Bronchial epithelial cell (primary cell): ENCODE measurements at regions not wholly inside any gene's neighbourhood (a gene's known extent, or its start where the extent isn't known, plus 50 kb on each side); places are given as distances from the start of the nearest gene placed in this dataset.

ENCODE experiments used
- DNase-seq: peaks from one replicate; pipeline ENCODE4 v3.0.0-alpha.2; 2010; ENCODE audit warnings: low read depth
- FAIRE-seq: peaks from 2 replicates; lab custom pipeline; 2011; peaks lifted over from hg19 to GRCh38; lab: Jason Lieb, UNC
- H3K27me3 ChIP-seq: 2 replicates; pipeline ENCODE4 v1.5.1; 2011; ENCODE audit warnings: low read length; ENCODE audit not compliant: control insufficient read depth, insufficient read depth
- H3K36me3 ChIP-seq: 2 replicates; pipeline ENCODE4 v1.5.1; 2011; ENCODE audit warnings: low read length; ENCODE audit not compliant: control insufficient read depth, insufficient read depth
- H3K4me3 ChIP-seq: 2 replicates; pipeline ENCODE4 v1.5.1; 2011; ENCODE audit warnings: mild to moderate bottlenecking, low read depth, low read length, control low read depth
- TF ChIP-seq, protein P1 (sequence below): IDR thresholded peaks from 2 replicates; pipeline ENCODE4 v1.5.1; 2011; ENCODE audit warnings: mild to moderate bottlenecking, moderate library complexity, low read length, control low read depth, inconsistent platforms; ENCODE audit not compliant: insufficient read depth, severe bottlenecking

DNA sequence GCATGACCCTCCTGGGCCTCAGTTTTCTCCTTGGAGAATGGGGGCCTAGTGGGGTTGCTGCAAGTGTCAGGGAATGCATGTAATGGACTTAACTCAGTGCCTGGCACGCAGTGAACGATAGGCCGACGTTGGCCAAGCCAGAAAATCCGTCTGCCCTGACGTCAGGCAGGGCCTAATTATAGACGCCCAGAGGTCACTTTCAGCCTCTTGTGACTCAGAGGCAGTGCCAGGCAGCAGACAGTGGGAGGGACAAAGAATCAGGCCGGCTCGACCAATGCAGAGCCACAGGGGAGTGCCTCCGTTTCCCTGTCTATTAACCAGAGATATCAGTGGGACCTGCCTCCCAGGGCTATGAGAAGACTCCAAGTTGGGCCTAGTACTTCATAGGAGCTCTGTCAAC is 115.0 kb downstream of the MN1 start:
- DNase-seq = no peak
- no peak for FAIRE-seq
- TF ChIP-seq, protein P1, sequence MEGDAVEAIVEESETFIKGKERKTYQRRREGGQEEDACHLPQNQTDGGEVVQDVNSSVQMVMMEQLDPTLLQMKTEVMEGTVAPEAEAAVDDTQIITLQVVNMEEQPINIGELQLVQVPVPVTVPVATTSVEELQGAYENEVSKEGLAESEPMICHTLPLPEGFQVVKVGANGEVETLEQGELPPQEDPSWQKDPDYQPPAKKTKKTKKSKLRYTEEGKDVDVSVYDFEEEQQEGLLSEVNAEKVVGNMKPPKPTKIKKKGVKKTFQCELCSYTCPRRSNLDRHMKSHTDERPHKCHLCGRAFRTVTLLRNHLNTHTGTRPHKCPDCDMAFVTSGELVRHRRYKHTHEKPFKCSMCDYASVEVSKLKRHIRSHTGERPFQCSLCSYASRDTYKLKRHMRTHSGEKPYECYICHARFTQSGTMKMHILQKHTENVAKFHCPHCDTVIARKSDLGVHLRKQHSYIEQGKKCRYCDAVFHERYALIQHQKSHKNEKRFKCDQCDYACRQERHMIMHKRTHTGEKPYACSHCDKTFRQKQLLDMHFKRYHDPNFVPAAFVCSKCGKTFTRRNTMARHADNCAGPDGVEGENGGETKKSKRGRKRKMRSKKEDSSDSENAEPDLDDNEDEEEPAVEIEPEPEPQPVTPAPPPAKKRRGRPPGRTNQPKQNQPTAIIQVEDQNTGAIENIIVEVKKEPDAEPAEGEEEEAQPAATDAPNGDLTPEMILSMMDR = no peak
- Histone ChIP-seq H3K36me3 (no peaks in the 10 kb centered on the region), H3K27me3 (no peaks in the 10 kb centered on the region), H3K4me3 (no peak overlapping the region)

DNA sequence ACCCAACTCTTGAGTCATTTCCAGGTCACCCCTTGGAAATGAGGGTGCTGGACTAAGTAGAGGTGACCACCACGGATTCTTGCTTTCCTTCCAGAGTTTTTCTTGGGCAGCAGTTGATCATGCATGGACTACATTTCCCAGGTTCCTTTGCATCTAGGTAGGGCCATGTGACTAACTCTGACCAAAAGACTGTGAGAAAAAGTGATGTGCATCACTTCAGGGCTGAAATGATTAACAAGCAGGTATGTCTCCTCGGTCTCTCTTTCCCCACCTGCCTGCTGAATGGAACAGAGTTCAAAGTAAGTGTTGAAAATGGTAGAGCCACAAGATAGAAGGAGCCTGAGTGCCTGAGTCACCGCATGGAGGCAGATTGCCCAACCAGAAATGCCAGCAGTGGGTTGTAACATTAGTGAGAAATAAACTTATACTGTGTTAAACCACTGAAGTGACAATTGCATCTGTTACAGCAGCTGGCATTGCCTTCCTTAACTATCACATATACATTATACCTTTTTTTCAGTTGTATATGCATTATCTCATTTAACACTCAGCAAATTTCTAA is 113.5 kb downstream of the MN1 start:
- Histone ChIP-seq H3K27me3 (no peaks in the 10 kb centered on the region), H3K4me3 (no peak overlapping the region), H3K36me3 (no peaks in the 10 kb centered on the region)
- FAIRE-seq = peak; percentile 13
- TF ChIP-seq, protein P1 = no peak
- DNase-seq = peak; percentile 74

DNA sequence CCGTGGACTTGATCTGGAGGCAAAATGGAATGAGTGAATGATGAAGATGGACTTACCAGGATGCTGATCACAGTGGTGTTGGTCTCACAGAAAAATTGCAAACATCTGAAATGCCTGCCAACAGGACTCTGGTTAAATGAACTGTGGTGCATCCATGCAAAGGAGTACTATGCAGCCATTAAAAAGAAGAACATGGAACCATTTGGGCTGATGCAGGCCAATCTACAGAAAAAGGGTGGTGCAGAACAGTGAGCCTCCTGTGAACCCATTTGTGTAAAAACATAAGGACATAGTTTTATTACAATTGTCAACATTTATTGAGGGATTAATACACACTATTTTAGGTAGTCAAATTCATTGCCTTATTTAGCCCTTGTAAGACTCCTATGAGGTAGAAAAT is 111.9 kb downstream of the MN1 start:
- FAIRE-seq = no peak

DNA sequence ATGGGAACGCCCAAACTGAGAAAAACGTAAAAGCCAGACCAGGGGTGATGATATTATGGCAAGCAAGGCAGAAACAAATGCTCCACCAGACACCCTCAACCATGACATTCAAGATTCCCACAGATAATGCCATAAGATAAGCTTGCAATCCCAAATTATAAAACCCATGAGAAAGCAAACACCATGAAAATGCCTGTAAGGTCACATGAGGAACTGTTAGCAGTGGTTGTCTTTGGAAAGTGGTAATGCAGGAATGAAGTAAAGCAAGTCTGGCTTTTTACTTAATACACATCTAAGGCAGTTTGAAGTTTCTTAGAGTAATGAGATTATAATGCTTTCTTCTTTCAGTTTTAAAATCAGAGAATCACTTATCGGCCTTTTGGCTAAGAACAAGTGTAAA is 111.0 kb downstream of the MN1 start:
- H3K4me3 ChIP-seq = no peak overlapping the region
- TF ChIP-seq, protein P1 = no peak
- DNase-seq (no peak), FAIRE-seq (no peak)
- no peaks in the 10 kb centered on the region for H3K36me3 ChIP-seq
- no peaks in the 10 kb centered on the region for H3K27me3 ChIP-seq

More for the DNA sequence above, 111.9 kb downstream of the MN1 start:
- Histone ChIP-seq H3K36me3 (no peaks in the 10 kb centered on the region), H3K4me3 (no peak overlapping the region), H3K27me3 (no peaks in the 10 kb centered on the region)
- no peak for DNase-seq
- TF ChIP-seq, protein P1 = no peak

DNA sequence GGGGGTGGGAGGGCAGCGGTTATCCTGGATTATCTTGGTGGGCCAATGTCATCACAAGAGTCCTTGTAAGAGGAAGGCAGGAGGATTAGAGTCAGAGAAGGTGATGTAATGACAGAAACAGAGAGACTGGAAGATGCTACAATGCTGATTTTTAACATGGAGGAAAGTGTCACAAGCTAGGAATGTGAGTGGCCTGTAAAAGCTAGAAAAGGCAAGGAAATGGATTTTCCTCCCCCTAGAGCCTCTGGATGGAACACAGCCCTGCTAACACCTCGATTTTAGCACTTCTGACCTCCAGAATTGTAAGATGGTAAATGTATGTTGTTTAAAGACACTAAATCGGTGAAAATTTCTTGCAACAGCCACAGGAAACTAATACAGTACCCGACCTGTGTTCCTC is 109.3 kb downstream of the MN1 start:
- no peak for DNase-seq
- TF ChIP-seq, protein P1 = no peak
- Histone ChIP-seq H3K4me3 (no peak overlapping the region), H3K36me3 (no peaks in the 10 kb centered on the region), H3K27me3 (no peaks in the 10 kb centered on the region)
- no peak for FAIRE-seq

DNA sequence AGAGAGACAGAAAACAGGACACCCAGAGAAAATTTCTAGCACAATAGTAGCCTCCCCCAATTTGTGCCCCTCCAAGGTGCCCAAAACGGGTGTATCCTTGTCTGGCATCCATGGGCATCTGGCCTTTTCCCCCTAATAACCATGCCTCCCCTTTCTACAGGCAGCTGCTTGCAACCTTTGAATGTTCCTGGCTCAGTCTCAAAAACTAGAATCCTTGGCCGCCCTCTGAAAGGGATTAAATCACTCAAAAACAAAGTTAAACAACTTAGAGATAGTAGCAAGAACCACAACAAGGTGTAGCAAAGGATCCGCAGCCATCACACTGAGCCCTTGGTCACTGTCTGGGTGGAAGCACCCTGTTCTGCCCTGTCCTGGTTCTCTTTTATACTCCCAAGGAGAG is 105.6 kb downstream of the MN1 start:
- TF ChIP-seq, protein P1 = no peak
- H3K36me3 ChIP-seq = no peaks in the 10 kb centered on the region
- H3K4me3 ChIP-seq = no peak overlapping the region
- FAIRE-seq (peak; percentile 83), DNase-seq (no peak)
- no peaks in the 10 kb centered on the region for H3K27me3 ChIP-seq
